ENCODE measurements at regions not wholly inside any gene's neighbourhood (a gene's known extent, or its start where the extent isn't known, plus 50 kb on each side); places are given as distances from the start of the nearest gene placed in this dataset.

DNA sequence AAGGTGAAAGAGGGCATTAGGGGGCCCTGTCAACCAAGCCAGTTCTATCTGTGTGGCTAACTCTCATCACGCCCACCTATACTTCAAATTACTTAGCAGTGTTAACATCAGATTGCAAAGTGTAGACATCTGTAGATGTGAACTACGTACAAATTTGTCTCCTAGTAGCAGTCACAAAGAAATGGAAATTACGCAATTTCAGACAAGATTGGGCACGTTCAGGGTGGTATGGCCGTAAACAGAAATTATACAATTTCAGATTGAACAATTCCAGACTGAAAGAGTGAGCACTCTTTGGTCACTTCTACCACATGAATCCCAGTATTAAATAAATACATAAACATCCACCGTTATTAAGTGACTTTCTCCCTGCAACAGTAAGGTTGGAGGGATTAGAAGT lies 592.7 kb upstream of the PSMD7 start:
- TF ChIP-seq, protein P1, sequence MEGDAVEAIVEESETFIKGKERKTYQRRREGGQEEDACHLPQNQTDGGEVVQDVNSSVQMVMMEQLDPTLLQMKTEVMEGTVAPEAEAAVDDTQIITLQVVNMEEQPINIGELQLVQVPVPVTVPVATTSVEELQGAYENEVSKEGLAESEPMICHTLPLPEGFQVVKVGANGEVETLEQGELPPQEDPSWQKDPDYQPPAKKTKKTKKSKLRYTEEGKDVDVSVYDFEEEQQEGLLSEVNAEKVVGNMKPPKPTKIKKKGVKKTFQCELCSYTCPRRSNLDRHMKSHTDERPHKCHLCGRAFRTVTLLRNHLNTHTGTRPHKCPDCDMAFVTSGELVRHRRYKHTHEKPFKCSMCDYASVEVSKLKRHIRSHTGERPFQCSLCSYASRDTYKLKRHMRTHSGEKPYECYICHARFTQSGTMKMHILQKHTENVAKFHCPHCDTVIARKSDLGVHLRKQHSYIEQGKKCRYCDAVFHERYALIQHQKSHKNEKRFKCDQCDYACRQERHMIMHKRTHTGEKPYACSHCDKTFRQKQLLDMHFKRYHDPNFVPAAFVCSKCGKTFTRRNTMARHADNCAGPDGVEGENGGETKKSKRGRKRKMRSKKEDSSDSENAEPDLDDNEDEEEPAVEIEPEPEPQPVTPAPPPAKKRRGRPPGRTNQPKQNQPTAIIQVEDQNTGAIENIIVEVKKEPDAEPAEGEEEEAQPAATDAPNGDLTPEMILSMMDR (IDR thresholded peaks at IDR 0.05; ENCODE audit: low read length): no peak
- no peak for TF ChIP-seq EZH2 (IDR thresholded peaks at IDR 0.05; ENCODE audit: borderline replicate concordance, low read length)
